HL-60 (cell line): ENCODE measurements at regions not wholly inside any gene's neighbourhood (a gene's known extent, or its start where the extent isn't known, plus 50 kb on each side); places are given as distances from the start of the nearest gene placed in this dataset.

Experiments used
- DNase-seq, 2 experiments: peaks; one replicate each; pipeline ENCODE4 v3.0.0-alpha.2; 2010 to 2020; ENCODE audit warnings: low read depth in 1 of 2, low spot score in 1 of 2
- H3K27ac ChIP-seq: fragments of 250-450 bp; sonication (Bioruptor Pico); replicated peaks from 2 replicates; pipeline ENCODE4 v1.5.1; 2020; ENCODE audit warnings: mild to moderate bottlenecking, moderate library complexity
- H3K27me3 ChIP-seq: fragments of 250-450 bp; sonication (Bioruptor Pico); 2 replicates; pipeline ENCODE4 v1.5.1; 2021; ENCODE audit warnings: mild to moderate bottlenecking, moderate library complexity; ENCODE audit not compliant: insufficient read depth, poor library complexity, severe bottlenecking
- H3K4me3 ChIP-seq: replicated peaks from 2 replicates; pipeline ENCODE4 v1.5.1; 2011; ENCODE audit warnings: mild to moderate bottlenecking, control low read depth, low read length; ENCODE audit not compliant: insufficient read depth
- CTCF ChIP-seq: IDR thresholded peaks from one replicate; pipeline ENCODE4 v1.5.1; 2011; ENCODE audit warnings: low read length, control low read depth, inconsistent platforms; ENCODE audit not compliant: insufficient read depth
- GABPA ChIP-seq: IDR thresholded peaks from 2 replicates; pipeline ENCODE4 v1.6.1; 2012; ENCODE audit warnings: low read depth
- POLR2AphosphoS5 ChIP-seq: IDR thresholded peaks from 2 replicates; pipeline ENCODE4 v1.6.1; 2012; ENCODE audit warnings: low read depth
- SPI1 ChIP-seq: IDR thresholded peaks from 2 replicates; pipeline ENCODE4 v1.6.1; 2012; ENCODE audit warnings: low read depth, mild to moderate bottlenecking, borderline replicate concordance
- TF ChIP-seq, protein P1 (sequence below): IDR thresholded peaks from 2 replicates; pipeline ENCODE4 v1.6.1; 2012; ENCODE audit warnings: low read depth; ENCODE audit not compliant: insufficient replicate concordance

DNA sequence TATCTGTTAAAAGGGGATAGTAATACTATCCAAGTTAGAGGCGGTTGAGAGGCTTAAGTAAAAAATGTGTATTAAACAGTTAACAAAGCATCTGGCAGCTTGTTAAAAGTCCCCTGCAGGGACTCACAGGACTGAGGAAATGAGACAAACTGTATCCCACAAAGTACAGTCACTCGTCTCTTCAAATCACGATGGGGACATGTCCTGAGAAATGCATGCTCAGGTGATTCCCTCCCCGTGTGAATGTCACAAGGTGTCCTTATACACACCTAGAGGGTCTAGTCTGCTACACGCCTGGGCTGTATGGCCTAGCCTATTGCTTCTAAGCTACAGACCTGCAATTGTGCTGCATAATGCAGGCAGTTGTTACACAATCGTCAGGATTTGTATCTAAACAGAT lies 237.0 kb downstream of the IRX2 start:
- TF ChIP-seq, protein P1, sequence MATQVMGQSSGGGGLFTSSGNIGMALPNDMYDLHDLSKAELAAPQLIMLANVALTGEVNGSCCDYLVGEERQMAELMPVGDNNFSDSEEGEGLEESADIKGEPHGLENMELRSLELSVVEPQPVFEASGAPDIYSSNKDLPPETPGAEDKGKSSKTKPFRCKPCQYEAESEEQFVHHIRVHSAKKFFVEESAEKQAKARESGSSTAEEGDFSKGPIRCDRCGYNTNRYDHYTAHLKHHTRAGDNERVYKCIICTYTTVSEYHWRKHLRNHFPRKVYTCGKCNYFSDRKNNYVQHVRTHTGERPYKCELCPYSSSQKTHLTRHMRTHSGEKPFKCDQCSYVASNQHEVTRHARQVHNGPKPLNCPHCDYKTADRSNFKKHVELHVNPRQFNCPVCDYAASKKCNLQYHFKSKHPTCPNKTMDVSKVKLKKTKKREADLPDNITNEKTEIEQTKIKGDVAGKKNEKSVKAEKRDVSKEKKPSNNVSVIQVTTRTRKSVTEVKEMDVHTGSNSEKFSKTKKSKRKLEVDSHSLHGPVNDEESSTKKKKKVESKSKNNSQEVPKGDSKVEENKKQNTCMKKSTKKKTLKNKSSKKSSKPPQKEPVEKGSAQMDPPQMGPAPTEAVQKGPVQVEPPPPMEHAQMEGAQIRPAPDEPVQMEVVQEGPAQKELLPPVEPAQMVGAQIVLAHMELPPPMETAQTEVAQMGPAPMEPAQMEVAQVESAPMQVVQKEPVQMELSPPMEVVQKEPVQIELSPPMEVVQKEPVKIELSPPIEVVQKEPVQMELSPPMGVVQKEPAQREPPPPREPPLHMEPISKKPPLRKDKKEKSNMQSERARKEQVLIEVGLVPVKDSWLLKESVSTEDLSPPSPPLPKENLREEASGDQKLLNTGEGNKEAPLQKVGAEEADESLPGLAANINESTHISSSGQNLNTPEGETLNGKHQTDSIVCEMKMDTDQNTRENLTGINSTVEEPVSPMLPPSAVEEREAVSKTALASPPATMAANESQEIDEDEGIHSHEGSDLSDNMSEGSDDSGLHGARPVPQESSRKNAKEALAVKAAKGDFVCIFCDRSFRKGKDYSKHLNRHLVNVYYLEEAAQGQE = no peak
- no peak for TF ChIP-seq POLR2AphosphoS5
- TF ChIP-seq CTCF = no peak
- TF ChIP-seq SPI1 = no peak
- TF ChIP-seq GABPA = no peak
- DNase-seq = no peak
- no peak overlapping the region for H3K27ac ChIP-seq
- H3K4me3 ChIP-seq = no peak overlapping the region
- H3K27me3 ChIP-seq = no peaks in the 10 kb centered on the region

DNA sequence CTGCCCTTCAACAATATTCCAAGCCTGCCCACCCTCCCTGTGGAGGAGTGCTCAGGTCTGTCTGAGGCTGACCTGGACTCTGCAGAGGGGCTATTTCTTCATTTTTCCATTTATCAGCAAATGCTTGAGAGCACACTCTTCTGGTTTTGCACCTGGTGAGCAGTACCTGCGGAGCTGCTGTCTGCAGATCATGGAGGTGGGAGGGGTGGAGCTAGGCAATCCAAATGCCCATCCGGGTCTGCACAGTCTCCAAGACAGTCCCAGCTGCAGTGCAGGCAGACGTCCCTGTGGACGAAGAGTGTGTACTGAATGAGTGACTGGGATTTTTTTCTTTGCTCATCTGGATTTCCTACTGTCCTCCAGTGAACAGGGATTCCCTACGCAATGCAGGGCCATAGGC lies 239.8 kb downstream of the IRX2 start:
- Histone ChIP-seq H3K4me3 (no peak overlapping the region), H3K27me3 (no peaks in the 10 kb centered on the region), H3K27ac (no peak overlapping the region)
- DNase-seq = no peak
- TF ChIP-seq, protein P1 = no peak
- no peak for TF ChIP-seq SPI1
- no peak for TF ChIP-seq POLR2AphosphoS5
- TF ChIP-seq CTCF = no peak
- TF ChIP-seq GABPA = no peak

- H3K27me3 ChIP-seq = no peaks in the 10 kb centered on the region
- no peak for DNase-seq
- no peak overlapping the region for H3K4me3 ChIP-seq
- no peak overlapping the region for H3K27ac ChIP-seq
- TF ChIP-seq, protein P1 = no peak
- no peak for TF ChIP-seq GABPA
- no peak for TF ChIP-seq POLR2AphosphoS5
- no peak for TF ChIP-seq CTCF
- no peak for TF ChIP-seq SPI1
These were observed 240.4 kb downstream of the IRX2 start for GRCh38 chr5:2511126-2511525.
